ENCODE measurements at regions not wholly inside any gene's neighbourhood (a gene's known extent, or its start where the extent isn't known, plus 50 kb on each side); places are given as distances from the start of the nearest gene placed in this dataset.

DNA sequence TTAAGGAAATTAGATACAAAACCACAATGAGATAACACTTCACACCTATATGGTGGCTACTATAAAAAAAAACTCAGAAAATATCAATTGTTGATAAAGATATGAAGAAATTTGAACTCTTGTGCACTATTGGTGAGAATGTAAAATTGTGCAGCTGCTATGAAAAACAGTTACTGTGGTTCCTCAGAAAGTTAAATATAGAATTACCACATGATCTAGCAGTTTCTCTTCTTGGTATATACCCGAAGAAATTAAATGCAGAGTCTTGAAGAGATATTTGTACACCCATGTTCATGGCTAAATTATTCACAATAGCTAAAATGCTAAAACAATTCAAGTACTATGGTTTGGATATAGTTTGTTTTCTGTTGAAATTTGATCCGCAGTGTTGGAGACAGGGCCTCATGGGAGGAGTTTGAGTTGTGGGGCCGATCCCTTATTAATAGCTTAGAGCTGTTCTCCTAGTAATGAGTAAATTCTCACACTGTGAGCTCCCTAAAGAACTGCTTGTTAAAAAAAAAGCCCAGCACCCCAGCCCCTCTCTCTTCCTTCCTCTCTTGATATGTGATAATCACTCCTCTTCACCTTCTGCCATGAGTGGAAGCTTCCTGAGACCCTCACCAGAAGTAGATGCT, 1412.1 kb downstream of the PLA2G4A start:
- DNase-seq = no peak

DNA sequence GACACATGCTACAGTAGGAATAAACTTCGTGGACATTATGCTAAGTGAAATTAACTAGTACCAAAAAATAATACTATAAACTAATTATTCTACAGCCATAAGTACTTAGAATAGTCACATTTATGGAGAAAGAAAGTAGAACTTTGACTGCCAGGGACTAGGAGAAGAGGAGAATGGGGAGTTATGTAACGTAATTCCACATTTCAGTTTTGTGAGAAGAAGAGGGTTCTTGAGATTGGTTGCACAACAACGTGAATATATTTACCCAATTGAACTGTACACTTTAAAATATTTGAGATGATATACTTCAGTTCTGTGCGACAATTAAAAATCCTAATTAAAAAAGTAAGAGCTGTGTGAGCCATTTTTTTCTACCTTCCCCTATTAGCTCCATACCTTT, 1412.9 kb downstream of the PLA2G4A start:
- no peak for DNase-seq

DNA sequence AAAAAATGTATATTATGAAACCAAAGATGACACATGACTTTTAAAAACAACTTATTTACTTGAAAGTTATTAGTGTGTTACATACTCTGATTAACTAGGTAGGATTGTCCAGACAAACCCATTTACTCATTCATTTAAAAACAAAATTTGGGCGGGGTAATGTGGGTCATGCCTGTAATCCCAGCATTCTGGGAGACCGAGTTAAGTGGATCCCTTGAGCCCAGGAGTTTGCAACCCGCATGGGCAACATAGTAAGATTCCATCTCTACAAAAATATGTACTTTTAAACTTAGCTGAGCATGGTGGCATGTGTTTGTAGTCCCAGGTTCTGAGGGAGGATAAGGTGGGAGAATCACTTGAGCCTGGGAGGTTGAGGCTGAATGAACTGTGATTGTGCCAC, 1414.7 kb downstream of the PLA2G4A start:
- no peak for DNase-seq

DNA sequence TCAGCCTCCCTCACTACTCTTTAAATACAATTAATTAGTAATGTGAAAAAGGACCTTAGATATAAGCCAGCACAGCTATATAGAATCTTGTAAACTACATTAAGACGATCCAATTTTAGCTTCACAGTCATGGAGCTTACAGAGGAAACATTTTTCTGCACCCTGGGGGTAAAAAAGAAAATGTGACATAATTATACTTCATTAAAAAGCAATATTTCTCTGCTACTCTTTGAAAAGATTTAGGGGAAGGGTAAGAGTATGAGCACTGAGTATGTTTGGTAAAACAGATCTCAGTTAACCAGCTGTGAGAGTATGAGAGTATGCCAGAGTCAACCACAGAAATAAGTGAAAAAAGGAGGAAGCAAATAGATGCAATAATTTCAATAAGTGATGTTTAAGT, 1415.9 kb downstream of the PLA2G4A start:
- DNase-seq = no peak

DNA sequence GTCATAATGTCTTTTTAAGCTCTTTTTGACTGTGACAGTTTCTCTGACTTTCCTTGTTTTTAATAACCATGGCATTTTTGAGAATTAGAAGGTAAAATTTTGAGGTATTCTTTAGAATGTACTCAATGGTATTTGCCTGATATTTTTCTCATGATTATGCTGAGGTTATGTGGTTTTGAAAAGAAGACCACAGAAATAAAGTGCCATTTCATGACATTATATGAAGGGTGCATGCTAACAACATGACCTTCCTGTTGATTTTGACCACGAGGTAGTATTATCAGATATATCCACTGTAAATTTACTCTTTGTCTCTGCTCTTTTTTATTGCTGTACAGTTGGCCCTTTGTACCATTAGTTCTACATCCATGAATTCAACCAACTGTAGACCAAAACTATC, 1418.5 kb downstream of the PLA2G4A start:
- DNase-seq = no peak

DNA sequence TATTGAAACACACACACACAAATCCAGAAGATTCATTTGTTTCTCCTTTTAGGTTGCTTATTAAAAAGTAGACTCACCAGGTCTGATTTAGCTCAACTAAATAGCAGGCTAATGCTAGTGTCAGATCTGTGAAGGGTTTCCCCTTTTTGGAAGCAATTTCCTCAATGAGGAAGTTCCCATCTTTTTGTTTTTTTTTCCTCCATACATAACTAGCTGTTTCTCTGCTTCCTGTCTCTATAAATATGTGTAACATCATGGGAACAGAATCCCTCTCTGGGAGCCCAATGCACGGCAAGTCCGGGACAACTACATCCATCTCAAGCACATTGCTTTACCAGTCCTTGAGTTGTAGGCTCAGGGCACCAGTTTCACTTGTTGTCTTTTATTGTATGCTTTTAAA, 1421.1 kb downstream of the PLA2G4A start:
- no peak for DNase-seq

DNA sequence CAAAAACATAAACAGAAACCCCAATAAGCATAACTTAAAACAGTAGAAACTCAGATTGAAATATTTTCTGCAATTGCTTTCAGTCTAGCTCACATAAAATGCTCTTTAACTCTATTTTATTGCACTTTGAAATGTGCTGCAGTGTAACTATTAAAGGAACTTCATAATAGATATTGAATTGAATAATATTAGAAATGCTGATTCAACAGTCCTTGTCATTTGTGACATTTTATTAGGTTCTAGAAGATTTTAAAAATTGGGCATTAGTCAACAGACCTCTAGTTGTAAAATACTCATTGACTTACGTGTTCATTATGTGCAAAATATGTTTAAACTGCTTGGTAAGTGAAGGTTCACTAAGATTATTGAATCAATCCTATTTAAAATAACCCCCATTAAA, 1422.3 kb downstream of the PLA2G4A start:
- no peak for DNase-seq

DNA sequence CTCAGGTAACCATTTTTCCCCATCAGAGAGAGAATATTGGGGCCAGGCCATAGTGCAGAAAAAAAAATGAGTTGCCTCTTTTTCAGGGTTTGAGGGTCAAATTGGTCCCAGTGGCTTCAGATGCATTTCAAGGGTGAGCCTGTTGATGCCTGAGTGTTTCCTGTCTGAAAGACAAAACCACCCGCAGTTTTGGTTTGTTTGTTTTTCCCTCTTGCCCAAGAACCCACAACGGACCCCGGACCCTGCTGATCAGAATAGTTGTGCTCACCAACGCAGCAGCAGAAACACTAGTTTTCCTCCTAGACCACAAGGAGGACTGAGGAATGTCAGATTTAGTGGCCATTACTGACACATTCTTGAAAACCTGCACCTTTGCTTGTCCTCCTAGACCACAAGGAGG, 1433.1 kb downstream of the PLA2G4A start:
- no peak for DNase-seq

DNA sequence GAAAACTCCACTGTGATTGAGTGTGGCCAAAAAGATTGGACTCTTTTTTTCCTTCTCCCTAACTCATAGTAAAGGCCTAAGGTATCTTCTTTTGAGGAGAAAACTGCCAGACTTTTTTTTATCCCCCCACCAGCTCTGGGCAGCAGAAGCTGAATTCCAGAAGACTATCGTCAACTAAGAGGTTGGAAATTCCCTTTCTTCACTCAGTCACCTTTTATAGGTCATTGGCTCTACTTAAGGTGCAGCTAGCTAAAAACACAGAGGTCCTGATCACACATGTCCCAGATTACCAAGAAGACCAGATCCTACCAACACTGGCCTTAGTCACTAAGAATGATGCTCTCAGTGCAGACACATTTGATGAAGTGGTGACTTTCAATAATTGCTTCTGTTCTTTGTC, 1441.2 kb downstream of the PLA2G4A start:
- DNase-seq = no peak

DNA sequence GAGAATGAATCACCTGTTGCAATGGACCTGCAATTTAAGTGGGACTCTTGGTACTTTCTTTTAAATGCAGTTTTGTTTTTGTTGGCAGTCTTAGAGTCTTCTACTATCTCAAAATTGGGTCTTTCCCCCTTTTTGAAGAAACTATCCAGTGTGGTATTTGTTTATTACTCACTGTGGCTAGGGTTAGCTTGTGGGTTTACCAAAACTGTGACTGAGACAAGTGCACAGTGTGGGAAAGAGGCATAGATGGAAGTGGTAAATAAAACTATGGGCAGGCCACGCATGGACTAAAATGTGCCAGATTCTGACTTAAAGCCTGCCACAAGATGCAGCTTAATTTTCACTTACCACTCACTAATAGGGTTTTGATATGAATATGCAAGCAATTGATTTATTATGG, 1441.7 kb downstream of the PLA2G4A start:
- DNase-seq = no peak

DNA sequence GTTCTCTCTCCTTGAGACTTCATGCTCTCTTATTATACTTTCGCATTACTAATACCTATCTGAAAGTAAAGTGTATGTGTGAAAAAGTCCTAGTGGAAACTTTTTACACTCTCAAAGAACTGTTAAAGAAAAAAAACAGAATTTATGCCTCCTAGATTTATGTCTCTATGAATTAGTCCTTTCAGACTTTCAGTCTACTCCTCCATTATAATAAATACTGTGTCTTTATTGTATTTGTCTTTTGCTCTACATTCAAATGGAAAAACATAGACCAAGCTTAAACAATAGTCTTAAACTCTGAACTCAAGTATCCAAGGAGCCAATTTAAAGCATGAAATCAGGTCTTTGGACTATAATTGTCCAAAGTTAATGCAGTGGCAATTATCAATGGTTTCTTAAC, 1449.0 kb downstream of the PLA2G4A start:
- DNase-seq = no peak

DNA sequence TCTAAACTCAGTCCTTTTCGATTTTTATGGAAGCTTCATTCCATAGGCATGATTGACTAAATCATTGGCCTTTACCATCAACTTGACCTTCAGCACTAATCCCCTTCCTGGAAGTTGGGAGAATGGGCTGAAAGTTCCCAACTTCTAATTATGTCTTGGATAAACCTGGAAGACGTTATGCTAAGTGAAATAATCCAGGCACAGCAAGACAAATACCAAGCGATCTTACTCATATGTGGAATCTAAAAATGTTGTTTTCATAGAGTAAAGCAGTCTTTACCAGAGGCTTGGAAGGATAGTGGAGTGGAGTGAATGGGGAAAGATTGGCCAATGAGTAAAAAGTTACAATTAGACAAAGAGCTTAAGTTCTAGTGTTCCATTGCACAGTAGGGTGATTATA, 1453.2 kb downstream of the PLA2G4A start:
- no peak for DNase-seq

DNA sequence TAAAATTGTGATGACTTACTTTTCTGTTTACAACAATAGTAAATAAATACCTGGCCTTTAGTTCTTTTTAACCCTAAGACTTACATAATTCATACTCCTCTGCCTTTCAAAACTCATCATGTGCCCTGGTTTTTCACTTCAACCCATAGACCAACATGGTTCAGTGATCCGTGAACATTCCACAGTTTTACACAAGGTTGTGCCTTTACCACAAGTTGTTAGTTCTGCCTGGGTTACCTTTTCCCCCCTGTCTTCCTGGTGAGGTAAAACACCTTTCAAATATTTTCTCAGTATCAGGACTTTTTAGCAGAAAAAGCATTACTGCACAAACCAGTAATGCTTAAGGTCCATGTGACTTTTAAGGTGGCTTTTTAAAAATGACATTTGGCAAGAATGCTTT, 1466.4 kb downstream of the PLA2G4A start:
- DNase-seq = no peak

DNA sequence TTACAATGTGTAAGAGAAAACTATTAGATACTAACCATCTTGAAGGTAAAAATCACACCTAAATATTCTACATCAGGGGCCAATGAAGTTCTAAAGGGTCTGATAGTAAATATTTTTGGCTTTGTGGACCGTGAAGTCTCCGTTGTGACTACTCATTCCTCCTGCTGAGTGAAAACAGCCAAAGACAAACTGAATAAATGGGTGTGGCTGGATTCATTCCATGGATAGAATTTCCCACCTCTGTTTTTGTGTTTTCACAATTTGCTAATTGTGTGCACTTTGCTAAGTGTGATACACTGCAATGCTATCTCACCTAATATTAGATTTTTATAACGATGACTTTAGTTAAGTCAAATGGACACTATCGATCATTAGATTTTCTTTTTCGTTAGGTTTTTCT, 1474.0 kb downstream of the PLA2G4A start:
- no peak for DNase-seq

DNA sequence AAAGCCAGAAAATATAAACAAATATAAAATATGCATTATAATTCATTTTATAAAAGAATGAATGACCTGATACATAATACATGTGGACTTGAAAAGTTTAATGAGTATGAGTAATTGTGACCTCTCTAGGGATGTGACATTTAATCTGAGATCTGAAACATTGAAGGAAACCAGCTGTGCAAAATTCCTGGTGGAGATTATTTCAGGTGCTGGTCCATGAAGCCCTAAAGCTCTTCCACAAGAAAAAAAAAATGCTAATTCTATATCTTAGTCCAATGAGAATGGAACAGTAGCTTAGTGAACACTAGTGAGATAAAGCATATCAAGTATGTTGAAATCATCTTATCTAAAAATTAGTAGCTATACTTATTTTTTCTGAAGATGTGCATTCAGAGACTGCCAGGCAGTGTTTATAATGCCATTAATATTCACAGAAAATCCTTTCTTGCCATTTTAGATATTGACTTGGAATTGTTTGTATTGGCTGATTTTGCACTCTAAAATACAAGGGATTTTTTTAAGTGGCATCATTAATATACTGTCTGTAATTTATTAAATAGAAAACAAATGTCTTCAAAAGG, 1485.9 kb downstream of the PLA2G4A start:
- DNase-seq = no peak

DNA sequence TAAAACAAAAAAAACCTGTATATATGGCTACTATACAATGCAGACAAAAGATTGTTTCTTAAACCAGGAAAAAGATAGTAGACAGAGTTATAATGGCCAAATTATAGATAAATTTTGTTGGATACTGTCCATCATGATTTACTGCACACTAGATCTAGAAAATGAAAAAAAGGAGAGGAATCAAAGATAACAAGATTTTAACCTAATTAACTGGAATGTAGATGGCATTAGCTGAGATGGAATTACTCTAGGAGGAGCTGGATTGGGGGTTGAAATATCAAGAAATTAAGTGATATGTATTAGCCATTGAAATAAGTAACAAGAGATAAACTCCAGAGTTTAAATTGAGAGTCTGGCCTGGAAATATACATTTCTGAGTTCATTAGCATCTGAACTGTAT, 1489.1 kb downstream of the PLA2G4A start:
- DNase-seq = no peak

DNA sequence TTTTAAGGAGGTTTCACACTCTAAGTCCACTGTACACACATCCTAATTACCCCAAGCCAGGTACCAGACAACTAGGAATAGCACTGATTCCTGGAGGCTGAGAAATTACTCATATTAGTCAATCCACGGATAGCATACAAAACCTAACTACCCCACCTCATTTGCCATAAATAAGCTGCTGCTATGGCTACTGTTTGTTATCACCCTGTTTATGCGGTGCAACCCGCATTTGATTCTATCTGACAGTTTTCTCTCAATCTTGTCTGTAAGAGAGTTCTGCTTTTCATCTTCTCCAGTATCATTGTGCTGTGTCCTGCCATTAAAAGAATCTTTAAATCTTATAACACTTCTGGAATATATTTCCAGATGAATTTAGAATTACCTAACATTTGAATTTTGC, 1496.5 kb downstream of the PLA2G4A start:
- DNase-seq = no peak

DNA sequence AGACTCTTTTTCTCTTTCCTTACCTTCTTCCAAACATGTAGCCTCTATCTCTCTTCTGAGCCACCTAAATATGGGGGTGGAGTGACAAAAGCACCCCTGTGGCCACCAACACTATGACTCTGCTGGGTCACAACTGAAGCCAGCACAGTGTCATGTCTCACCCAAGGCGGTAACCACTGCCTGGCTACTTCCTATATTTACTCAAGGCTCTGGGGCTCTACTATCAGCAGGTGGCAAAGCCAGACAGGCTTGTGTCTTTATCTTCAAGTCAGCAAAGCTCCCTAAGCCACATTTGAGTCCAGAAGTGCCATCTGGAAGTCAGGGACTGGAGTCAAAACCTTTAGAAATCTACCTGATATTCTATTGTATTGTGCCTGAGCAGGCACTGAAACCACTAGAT, 1515.2 kb downstream of the PLA2G4A start:
- DNase-seq = no peak

DNA sequence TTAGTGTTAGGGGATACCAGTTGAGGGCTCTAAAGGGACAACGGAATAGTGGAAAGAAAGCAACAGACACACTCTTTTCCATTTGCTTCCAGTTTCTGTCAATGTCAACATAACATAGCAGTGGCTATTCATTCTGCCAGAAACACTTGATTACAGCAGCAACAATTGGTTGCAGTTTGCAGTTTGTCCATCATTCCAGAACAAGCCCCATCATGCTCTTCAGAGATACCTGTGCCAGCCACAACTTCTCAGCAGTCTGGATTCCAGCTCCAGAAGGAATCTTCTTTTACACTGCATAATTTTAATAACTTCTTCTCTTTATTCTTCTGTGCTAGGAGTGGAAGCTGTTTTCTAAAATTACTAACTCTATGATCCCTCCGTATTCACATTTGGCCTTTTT, 1521.4 kb downstream of the PLA2G4A start:
- no peak for DNase-seq

DNA sequence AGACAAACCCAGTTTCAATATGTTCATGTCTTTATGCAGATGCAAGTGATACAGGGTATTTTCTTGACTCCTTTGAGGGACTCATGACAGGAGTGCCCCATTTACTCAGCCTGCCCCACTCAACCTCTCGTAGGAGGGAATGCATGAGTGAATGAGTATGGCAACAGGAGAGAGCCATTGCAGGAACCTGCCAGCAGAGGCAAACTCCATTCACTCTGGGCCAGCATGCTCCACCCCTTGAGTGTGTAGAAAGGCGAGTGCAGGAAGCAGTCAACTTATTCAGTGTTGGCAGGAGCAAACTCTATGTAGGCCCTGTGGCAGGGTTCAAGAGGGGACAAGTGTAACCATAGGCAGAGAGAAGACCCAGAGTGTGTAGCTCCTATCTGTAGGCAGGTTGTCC, 1526.3 kb downstream of the PLA2G4A start:
- no peak for DNase-seq

DNA sequence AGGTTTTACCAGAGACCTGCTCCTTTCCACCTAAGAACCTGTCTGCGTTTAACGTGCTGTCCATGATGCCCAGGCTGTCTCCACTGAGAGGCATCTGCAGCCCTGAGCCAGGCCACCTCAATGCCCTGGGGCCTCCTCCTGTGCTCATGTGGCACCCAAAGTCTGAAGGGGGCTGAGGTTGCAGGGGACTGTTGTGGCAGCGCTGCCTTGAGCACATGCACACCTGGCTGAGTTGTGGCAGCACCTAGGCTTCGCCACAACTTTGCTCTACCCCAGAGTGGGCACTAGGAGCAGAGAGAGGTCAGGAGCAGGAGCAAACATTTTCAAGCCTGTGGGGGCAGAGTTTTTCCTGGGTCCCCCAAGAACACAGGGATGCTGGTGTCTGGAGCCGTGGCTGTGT, 1527.1 kb downstream of the PLA2G4A start:
- DNase-seq = no peak

DNA sequence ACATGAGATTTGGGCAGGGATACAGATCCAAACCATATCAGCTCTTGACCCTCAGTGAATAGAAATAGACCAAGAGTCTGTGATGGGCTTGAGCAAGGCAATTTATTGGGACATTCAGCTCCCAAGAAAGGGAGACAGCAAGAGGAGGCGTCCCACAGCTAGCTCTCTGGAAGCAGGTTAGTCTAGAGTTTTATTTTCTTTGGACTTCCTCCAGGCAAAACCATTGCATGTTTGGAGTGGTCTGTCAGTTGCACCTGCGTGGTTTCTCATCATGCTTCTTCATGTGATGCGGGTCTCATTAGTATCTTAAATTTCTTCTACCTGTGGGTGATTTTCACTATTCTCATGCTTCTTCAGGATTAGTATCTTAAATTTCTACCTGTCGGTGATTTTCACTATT, 1530.6 kb downstream of the PLA2G4A start:
- DNase-seq = no peak

DNA sequence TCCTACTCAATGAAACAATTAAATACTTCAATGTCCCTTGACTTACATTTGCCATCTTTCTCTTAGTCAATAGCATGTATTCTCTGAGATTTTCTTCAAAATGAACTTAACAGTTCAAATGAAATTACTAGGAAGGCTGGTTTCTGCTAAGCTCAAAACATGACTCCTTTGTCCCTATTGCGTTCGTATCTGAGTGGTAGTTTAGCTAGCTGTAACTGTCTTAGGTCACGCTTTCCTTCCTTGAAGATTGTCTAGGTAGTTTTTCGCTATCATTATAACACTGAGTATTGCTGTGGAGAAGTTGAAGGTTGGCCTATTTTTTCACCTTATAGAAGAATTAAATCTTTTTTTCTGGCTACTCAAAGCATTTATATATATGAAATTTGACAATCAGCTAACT, 1535.2 kb downstream of the PLA2G4A start:
- DNase-seq = no peak

DNA sequence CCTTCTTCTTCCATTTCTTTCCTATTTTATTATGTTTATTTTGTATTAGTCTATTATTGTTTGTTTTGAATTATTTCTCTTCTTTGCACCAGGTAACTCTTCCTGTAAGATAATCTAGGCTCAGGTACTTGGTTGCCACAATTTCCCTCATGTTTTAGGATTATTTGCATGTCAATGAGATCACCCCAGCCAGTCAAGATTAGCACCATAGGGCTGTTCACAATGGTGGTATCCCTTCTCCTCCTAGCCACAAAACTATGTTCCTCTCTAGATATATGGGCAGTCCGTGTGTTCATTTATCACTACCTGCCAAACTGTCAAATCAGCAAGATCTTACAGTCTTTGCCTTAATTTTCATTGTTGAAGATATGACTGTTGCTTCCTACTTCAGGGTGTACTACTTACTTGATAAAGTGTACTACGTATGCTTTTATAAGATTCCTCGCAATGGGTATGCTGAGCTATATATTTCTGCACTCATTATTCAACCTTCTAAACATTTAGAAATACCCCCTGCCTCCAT, 1536.2 kb downstream of the PLA2G4A start:
- DNase-seq = no peak

DNA sequence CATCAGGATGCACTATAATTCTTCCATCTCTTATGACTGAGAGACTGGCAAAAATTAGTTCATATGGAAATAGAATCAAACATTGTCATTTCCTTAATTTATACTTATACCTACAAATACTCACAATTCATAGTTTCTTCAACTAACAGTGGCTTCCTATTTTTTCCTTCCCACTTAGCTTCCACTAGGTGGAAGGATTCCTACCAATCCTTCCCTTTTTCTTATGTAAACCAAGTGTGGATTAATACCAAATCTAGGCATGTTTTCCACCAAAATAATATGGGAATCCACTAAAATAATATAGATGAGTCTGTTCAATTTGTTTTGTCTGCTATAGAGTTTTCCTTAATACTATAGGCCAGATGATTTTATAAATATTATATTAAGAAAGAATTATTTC, 1537.1 kb downstream of the PLA2G4A start:
- no peak for DNase-seq

Data from NCI-H187 treated with DMSO at 0.1 percent for 48 hours (cell line).